Ovary (tissue), 3 donors: ENCODE measurements at regions not wholly inside any gene's neighbourhood (a gene's known extent, or its start where the extent isn't known, plus 50 kb on each side); places are given as distances from the start of the nearest gene placed in this dataset.

Source experiments
- EP300 ChIP-seq: sonication (generic); formaldehyde crosslinking; IDR thresholded peaks from one replicate; pipeline ENCODE4 v1.6.1; 2017; ENCODE audit warnings: antibody characterized with exemption
- POLR2A ChIP-seq: fragments of 450-650 bp; IDR thresholded peaks from one replicate; pipeline ENCODE4 v1.6.1; 2017; ENCODE audit warnings: antibody characterized with exemption, mild to moderate bottlenecking, moderate library complexity
- TF ChIP-seq, protein P1 (sequence below), 3 donors: fragments of 450-650 bp in 2 of 3; fragments of 200-600 bp in 1 of 3; IDR thresholded peaks; one replicate each; pipeline versions ENCODE4 v1.5.1 to v1.8.0; 2016 to 2022; ENCODE audit warnings: antibody characterized with exemption in 3 of 3, mild to moderate bottlenecking in 1 of 3
- donor health status: DM: no; HTN: no; CAD: no.

DNA sequence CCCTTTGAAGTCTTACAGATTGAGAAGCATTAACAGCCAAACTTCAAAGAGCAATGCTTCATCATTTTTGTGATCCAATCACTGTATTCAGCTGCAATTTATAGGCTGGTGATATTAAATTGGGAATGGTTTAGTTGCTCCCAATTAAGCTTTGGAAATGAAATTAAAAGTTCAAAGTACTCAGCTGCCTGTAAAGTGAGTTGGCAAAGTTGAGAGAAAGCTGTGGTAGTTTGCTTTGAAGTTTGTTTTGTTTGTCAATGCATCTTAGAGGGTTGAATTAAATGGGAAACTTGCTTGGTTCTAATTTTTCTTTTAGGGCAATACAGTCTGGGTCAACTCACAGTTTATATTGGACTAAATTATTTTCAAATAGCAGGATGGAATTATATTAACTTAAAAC is 238.4 kb upstream of the CTSO start:
- TF ChIP-seq, protein P1, sequence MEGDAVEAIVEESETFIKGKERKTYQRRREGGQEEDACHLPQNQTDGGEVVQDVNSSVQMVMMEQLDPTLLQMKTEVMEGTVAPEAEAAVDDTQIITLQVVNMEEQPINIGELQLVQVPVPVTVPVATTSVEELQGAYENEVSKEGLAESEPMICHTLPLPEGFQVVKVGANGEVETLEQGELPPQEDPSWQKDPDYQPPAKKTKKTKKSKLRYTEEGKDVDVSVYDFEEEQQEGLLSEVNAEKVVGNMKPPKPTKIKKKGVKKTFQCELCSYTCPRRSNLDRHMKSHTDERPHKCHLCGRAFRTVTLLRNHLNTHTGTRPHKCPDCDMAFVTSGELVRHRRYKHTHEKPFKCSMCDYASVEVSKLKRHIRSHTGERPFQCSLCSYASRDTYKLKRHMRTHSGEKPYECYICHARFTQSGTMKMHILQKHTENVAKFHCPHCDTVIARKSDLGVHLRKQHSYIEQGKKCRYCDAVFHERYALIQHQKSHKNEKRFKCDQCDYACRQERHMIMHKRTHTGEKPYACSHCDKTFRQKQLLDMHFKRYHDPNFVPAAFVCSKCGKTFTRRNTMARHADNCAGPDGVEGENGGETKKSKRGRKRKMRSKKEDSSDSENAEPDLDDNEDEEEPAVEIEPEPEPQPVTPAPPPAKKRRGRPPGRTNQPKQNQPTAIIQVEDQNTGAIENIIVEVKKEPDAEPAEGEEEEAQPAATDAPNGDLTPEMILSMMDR (IDR thresholded peaks at IDR 0.05) = no peak
- TF ChIP-seq POLR2A = no peak
- no peak for TF ChIP-seq EP300
